AG10803 (cell line): ENCODE measurements at regions not wholly inside any gene's neighbourhood (a gene's known extent, or its start where the extent isn't known, plus 50 kb on each side); places are given as distances from the start of the nearest gene placed in this dataset.
A peak's percentile ranks its signal among the peaks of the same experiment; 100 is the strongest.
"Not testable (repeated sequence)": the region's sequence is repeated elsewhere in the genome, so short reads cannot be mapped to it uniquely, and the experiment has no call there.

ENCODE experiments used
- DNase-seq: peaks from one replicate; pipeline ENCODE4 v3.0.0; 2010; ENCODE audit warnings: low read depth
- H3K4me3 ChIP-seq: 2 replicates; pipeline ENCODE4 v1.5.1; 2011; ENCODE audit warnings: mild to moderate bottlenecking, low read length, control low read depth
- TF ChIP-seq, protein P1 (sequence below): conservative IDR thresholded peaks from 2 replicates; pipeline ENCODE4 v1.5.1; 2011; ENCODE audit warnings: mild to moderate bottlenecking, low read length, control low read depth, inconsistent platforms

DNA sequence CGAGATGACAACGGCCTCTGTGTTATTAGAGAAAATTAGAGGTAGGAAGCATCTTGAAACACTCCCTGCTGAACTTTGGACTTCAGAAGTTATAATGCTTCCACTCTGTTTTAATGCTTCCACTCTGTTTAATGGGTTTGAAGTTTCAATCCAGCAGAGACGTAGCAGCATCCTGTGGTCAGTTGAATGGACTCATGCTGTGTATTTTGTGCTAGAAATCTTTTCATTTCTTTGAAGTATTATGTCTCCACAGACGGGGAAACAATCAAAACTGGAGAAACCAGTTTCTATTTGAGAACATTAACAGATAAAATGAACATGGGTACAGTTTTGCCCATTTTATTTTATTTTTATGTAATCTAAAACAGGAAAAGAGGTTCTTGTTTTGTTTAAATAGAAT lies 1736.2 kb downstream of the SLITRK5 start:
- no peak for DNase-seq
- TF ChIP-seq, protein P1, sequence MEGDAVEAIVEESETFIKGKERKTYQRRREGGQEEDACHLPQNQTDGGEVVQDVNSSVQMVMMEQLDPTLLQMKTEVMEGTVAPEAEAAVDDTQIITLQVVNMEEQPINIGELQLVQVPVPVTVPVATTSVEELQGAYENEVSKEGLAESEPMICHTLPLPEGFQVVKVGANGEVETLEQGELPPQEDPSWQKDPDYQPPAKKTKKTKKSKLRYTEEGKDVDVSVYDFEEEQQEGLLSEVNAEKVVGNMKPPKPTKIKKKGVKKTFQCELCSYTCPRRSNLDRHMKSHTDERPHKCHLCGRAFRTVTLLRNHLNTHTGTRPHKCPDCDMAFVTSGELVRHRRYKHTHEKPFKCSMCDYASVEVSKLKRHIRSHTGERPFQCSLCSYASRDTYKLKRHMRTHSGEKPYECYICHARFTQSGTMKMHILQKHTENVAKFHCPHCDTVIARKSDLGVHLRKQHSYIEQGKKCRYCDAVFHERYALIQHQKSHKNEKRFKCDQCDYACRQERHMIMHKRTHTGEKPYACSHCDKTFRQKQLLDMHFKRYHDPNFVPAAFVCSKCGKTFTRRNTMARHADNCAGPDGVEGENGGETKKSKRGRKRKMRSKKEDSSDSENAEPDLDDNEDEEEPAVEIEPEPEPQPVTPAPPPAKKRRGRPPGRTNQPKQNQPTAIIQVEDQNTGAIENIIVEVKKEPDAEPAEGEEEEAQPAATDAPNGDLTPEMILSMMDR: no peak
- no peak overlapping the region for H3K4me3 ChIP-seq

DNA sequence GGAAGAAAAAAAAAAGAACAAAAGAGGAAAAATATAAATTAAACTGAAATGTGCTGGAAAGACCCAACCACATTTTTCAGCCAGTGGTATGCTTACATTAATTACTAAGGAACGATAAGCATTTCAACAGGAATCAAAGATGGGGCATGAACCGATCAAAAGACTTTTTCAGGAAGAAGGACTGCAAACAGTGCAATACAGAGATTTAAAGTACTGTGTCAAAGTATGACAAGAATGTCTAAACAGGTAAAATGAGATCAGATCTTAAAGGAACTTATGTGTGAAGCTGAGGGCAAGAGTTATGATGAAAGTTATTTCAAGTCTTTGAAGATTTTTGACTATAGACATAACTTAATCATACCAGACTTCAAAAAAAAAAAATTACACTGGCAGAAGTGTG lies 1761.8 kb downstream of the SLITRK5 start:
- H3K4me3 ChIP-seq: no peak overlapping the region
- no peak for DNase-seq
- TF ChIP-seq, protein P1: no peak

DNA sequence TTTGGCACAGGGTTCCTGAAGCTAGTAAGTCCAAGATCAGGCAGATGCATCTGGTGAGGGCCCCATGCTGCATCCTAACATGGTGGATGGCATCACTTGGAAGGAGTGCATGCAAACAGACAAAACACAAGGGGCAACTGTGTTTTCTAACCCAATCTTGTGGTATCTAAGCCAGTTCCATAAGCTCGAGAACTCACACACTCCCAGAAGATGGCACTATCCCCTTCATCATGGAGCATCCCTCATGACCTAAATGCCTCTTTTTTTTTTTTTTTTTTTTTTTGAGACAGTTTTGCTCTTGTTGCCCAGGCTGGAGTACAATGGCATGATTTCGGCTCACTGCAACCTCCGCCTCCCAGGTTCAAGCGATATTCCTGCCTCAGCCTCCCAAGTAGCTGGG lies 1763.5 kb downstream of the SLITRK5 start:
- H3K4me3 ChIP-seq: not testable (repeated sequence)
- DNase-seq: peak; percentile 9

DNA sequence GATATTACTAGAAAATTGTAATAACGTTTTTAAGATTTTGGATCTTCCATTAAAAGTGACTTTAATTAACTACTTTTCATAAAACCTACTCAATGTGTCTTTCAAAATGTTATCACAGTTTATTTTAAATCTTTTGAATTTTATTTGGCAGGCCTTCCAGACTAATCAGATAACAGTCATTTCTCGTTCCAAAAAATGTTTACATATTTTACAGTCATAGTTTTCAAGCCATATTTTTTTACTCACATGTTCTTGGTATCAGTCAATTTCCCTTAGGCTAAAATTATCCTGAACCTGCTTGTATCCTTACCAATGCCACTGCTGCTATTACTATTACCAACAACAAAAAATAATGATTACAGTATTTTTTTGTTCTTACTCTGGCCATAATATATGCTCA lies 1783.5 kb downstream of the SLITRK5 start:
- no peak overlapping the region for H3K4me3 ChIP-seq
- DNase-seq: no peak
- TF ChIP-seq, protein P1: no peak

DNA sequence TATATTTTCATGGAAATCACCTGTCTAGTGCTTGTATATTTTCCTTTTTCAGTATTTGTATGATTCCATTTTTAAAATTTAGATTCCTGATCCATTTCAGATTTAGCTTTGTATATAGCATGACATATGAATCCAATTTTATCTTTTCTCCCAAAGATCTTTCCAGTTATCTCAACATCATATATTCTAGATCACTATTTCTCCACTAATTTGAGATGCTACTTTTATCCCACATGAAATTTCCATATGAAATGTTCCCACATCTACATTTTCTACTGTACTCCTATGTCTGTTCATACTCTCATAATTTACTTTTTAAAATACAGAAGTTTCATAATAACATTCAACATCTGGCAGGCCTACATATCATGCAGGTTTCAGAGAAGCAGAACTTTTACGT lies 1784.1 kb downstream of the SLITRK5 start:
- no peak overlapping the region for H3K4me3 ChIP-seq
- no peak for DNase-seq
- TF ChIP-seq, protein P1: no peak

DNA sequence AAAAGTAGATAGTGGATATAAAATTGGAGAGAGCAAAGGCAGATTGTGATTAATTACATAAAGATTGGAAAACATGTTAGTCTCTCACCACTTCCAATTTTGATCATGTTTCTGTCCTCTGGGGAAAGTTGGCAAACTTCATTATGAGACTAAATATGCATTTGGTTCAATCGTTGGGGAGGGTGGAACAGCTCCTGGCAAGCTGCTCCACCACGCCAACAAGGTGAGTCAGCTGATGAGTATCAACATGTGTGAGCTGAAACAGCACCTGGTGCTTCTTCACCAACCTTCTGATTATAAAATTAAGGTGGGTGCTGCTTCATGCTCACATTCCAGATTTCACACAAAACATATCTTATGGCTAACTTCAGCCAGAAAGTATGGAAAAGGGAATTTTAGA lies 1784.6 kb downstream of the SLITRK5 start:
- TF ChIP-seq, protein P1: no peak
- no peak overlapping the region for H3K4me3 ChIP-seq
- no peak for DNase-seq

DNA sequence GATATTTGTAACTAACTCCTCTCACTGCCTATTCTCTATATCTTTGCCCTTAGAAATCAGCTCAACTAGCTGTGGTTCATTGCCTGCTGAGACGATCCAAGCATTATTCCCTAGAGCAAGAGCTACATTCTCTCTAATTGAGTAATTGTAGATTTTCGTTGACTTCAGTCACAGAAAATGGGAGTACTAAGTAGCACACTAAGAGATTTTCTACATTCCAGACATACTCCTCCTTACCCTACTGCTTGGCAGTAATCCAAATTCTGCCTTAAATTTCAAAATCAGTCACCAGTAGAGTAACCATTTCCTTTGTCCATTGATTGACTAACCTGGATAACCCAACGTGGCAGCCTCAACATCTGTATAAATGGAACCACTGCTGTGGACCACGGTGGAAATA lies 1786.8 kb downstream of the SLITRK5 start:
- H3K4me3 ChIP-seq: no peak overlapping the region
- TF ChIP-seq, protein P1: no peak
- DNase-seq: peak; percentile 72

DNA sequence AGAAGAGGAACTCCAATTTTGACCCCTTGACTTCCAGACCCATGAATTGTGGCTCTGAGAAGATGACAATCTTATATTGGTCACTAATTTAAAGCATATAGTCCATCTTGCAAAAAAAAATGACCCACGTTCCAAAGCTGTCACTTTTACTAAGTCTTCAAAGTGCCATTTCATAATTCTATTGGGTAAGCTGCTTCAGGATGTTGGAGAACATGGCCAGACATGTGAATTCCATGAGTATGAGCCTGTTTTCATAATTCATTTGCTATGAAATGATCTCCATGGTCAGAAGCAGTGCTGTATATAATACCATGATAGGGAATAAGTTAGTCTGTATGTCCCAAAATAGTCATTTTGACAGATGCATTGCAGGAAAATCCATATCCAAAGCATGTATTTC lies 1787.3 kb downstream of the SLITRK5 start:
- DNase-seq: peak; percentile 13
- TF ChIP-seq, protein P1: no peak
- no peak overlapping the region for H3K4me3 ChIP-seq

DNA sequence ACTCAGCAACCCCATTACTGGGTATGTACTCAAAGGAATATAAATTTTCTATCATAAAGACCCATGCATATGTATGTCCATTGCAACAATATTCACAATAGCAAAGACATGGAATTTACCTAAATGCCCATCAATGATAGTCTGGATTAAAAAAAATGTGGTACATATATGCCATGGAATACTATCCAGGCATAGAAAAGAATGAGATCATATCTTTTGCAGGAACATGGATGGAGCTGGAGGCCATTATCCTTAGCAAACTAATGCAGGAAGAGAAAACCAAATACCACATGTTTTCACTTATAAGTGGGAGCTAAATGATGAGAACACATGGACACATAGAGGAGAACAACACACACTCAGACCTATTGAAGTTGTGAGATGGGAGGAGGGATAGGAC lies 1789.7 kb downstream of the SLITRK5 start:
- DNase-seq, H3K4me3 ChIP-seq: not testable (repeated sequence)
